Osteoblast (primary cell): ENCODE measurements at regions not wholly inside any gene's neighbourhood (a gene's known extent, or its start where the extent isn't known, plus 50 kb on each side); places are given as distances from the start of the nearest gene placed in this dataset.

Source experiments
- DNase-seq: peaks from one replicate; pipeline ENCODE4 v3.0.0; 2011; ENCODE audit warnings: low spot score, mixed read lengths; ENCODE audit not compliant: insufficient read length; ENCODE audit errors: missing footprints
- H2AFZ ChIP-seq: 2 replicates; pipeline ENCODE4 v1.6.0; 2011; ENCODE audit warnings: mild to moderate bottlenecking, low read length
- H3K27ac ChIP-seq: 2 replicates; pipeline ENCODE4 v1.5.1; 2011; ENCODE audit warnings: mild to moderate bottlenecking, low read depth, low read length, moderate library complexity
- H3K27me3 ChIP-seq: 2 replicates; pipeline ENCODE4 v1.6.0; 2012; ENCODE audit warnings: mild to moderate bottlenecking, control low read depth, inconsistent platforms, low read length, moderate library complexity; ENCODE audit not compliant: insufficient read depth
- H3K36me3 ChIP-seq: 2 replicates; pipeline ENCODE4 v1.5.1; 2011; ENCODE audit warnings: mild to moderate bottlenecking, low read length, control low read depth, moderate library complexity; ENCODE audit not compliant: insufficient read depth
- H3K4me1 ChIP-seq: 2 replicates; pipeline ENCODE4 v1.5.1; 2011; ENCODE audit warnings: mild to moderate bottlenecking, low read length, control low read depth, moderate library complexity; ENCODE audit not compliant: insufficient read depth
- H3K4me2 ChIP-seq: 2 replicates; pipeline ENCODE4 v1.6.0; 2011; ENCODE audit warnings: mild to moderate bottlenecking, low read length; ENCODE audit not compliant: insufficient read depth
- H3K4me3 ChIP-seq: fragments of 200-600 bp; sonication (generic); 3 replicates; pipeline ENCODE4 v1.5.1; 2012; ENCODE audit warnings: mild to moderate bottlenecking, low read length, inconsistent platforms; ENCODE audit not compliant: insufficient read depth
- H3K79me2 ChIP-seq: 2 replicates; pipeline ENCODE4 v1.6.0; 2012; ENCODE audit warnings: mild to moderate bottlenecking, low read length, control low read depth, inconsistent platforms; ENCODE audit not compliant: insufficient read depth
- H3K9me3 ChIP-seq: 2 replicates; pipeline ENCODE4 v1.5.1; 2011; ENCODE audit warnings: low read depth, low read length, control low read depth
- H4K20me1 ChIP-seq: 2 replicates; pipeline ENCODE4 v1.6.0; 2012; ENCODE audit warnings: mild to moderate bottlenecking, low read length, control low read depth; ENCODE audit not compliant: insufficient read depth
- TF ChIP-seq, protein P1 (sequence below): IDR thresholded peaks from 2 replicates; pipeline ENCODE4 v1.5.1; 2011; ENCODE audit warnings: mild to moderate bottlenecking, low read depth, low read length, moderate library complexity; ENCODE audit errors: extremely low read depth

GRCh38 chr1:91582431-91582921 lies 81.8 kb downstream of the CDC7 start:
- peak overlapping the region; percentile 93 for H3K27ac ChIP-seq
- peak; percentile 91 for DNase-seq
- H2AFZ ChIP-seq: peak overlapping the region; percentile 20
- no peaks in the 10 kb centered on the region for H3K36me3 ChIP-seq
- H3K79me2 ChIP-seq: no peaks in the 10 kb centered on the region
- H3K27me3 ChIP-seq: no peaks in the 10 kb centered on the region
- no peak overlapping the region for H3K4me3 ChIP-seq
- no peaks in the 10 kb centered on the region for H4K20me1 ChIP-seq
- H3K9me3 ChIP-seq: no peaks in the 10 kb centered on the region
- TF ChIP-seq, protein P1, sequence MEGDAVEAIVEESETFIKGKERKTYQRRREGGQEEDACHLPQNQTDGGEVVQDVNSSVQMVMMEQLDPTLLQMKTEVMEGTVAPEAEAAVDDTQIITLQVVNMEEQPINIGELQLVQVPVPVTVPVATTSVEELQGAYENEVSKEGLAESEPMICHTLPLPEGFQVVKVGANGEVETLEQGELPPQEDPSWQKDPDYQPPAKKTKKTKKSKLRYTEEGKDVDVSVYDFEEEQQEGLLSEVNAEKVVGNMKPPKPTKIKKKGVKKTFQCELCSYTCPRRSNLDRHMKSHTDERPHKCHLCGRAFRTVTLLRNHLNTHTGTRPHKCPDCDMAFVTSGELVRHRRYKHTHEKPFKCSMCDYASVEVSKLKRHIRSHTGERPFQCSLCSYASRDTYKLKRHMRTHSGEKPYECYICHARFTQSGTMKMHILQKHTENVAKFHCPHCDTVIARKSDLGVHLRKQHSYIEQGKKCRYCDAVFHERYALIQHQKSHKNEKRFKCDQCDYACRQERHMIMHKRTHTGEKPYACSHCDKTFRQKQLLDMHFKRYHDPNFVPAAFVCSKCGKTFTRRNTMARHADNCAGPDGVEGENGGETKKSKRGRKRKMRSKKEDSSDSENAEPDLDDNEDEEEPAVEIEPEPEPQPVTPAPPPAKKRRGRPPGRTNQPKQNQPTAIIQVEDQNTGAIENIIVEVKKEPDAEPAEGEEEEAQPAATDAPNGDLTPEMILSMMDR: no peak
- peak overlapping the region; percentile 16 for H3K4me2 ChIP-seq
- H3K4me1 ChIP-seq: peaks cover 16% of the 10 kb centered on the region

GRCh38 chr1:91583326-91583755 lies 82.7 kb downstream of the CDC7 start:
- H3K4me3 ChIP-seq: no peak overlapping the region
- peak overlapping the region; percentile 16 for H3K4me2 ChIP-seq
- peaks cover 16% of the 10 kb centered on the region for H3K4me1 ChIP-seq
- no peaks in the 10 kb centered on the region for H3K27me3 ChIP-seq
- H3K79me2 ChIP-seq: no peaks in the 10 kb centered on the region
- no peaks in the 10 kb centered on the region for H3K9me3 ChIP-seq
- H3K27ac ChIP-seq: peak overlapping the region; percentile 93
- peak; percentile 82 for DNase-seq
- no peak overlapping the region for H2AFZ ChIP-seq
- H4K20me1 ChIP-seq: no peaks in the 10 kb centered on the region
- no peaks in the 10 kb centered on the region for H3K36me3 ChIP-seq
- TF ChIP-seq, protein P1: no peak

DNA sequence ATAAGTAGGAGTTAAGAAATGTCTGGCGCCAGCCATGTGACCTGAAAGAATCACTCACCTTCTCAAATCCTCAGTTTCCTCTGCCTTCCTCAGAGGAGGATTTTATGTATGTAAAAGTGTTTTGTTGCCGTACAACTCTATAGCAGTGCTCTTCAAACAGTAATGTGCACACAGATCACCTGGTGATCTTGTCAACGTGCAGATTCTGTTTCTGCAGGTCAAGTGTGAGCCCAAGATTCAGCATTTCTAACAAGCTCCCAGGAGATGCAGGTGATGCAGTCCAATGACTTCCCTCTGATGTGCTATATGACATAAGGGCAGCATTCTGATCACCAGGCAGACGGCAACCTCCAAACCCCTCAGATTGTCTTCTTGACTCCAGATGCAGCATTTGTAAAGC lies 83.7 kb downstream of the CDC7 start:
- Histone ChIP-seq H3K79me2 (no peaks in the 10 kb centered on the region), H3K27ac (peak overlapping the region; percentile 93), H3K9me3 (no peaks in the 10 kb centered on the region), H4K20me1 (no peaks in the 10 kb centered on the region), H3K4me3 (no peak overlapping the region), H3K36me3 (no peaks in the 10 kb centered on the region), H2AFZ (no peak overlapping the region), H3K27me3 (no peaks in the 10 kb centered on the region), H3K4me1 (peaks cover 16% of the 10 kb centered on the region), H3K4me2 (no peak overlapping the region)
- TF ChIP-seq, protein P1: no peak
- DNase-seq: no peak

DNA sequence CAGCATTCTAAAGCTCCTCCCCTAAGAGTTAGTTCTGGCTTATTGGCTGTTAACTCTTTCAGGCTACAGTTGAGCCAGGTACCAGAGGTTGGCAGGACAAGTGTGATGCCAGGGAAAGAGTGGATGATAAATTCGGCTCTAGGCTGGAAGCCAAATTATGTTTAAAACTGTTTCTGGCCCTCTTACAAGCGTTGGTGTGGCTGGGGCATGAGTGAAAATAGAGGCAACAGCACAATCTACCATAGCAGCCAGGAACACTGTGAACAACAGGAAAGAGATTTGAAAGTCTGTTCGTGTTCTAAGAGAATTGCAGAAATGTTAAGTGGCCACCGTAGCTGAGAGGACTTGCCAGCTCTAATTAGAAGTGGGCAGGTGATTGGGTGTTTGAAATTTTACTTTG lies 84.2 kb downstream of the CDC7 start:
- H3K79me2 ChIP-seq: no peaks in the 10 kb centered on the region
- H2AFZ ChIP-seq: no peak overlapping the region
- H3K36me3 ChIP-seq: no peaks in the 10 kb centered on the region
- no peak overlapping the region for H3K27ac ChIP-seq
- H3K4me2 ChIP-seq: no peak overlapping the region
- peaks cover 16% of the 10 kb centered on the region for H3K4me1 ChIP-seq
- H4K20me1 ChIP-seq: no peaks in the 10 kb centered on the region
- H3K4me3 ChIP-seq: no peak overlapping the region
- H3K27me3 ChIP-seq: no peaks in the 10 kb centered on the region
- TF ChIP-seq, protein P1: no peak
- DNase-seq: no peak
- H3K9me3 ChIP-seq: no peaks in the 10 kb centered on the region
